Stomach (tissue), 8 donors: ENCODE measurements at regions not wholly inside any gene's neighbourhood (a gene's known extent, or its start where the extent isn't known, plus 50 kb on each side); places are given as distances from the start of the nearest gene placed in this dataset.

Experiments used
- DNase-seq, 2 donors: peaks; one replicate each; pipeline versions ENCODE4 v3.0.0 to v3.0.0-alpha.2; 2013 to 2019
- H3K27ac ChIP-seq, 5 donors: fragments of 200-600 bp in 4 of 5; sonication (generic) in 4 of 5; one replicate each; pipeline ENCODE4 v1.5.1; 2013 to 2019; ENCODE audit warnings: mild to moderate bottlenecking in 1 of 5, moderate library complexity in 1 of 5
- H3K27me3 ChIP-seq, 3 donors: fragments of 200-600 bp; sonication (generic); one replicate each; pipeline ENCODE4 v1.5.1; 2017 to 2019; ENCODE audit warnings: mixed run types in 1 of 3
- H3K36me3 ChIP-seq, 4 donors: fragments of 200-600 bp; sonication (generic); 1 replicate in 3 of 4; 2 replicates in 1 of 4; pipeline ENCODE4 v1.5.1; 2016 to 2019
- H3K4me1 ChIP-seq, 4 donors: fragments of 200-600 bp; sonication (generic); one replicate each; pipeline ENCODE4 v1.5.1; 2016 to 2019
- H3K4me3 ChIP-seq, 4 donors: fragments of 200-600 bp; sonication (generic) in 3 of 4; one replicate each; pipeline ENCODE4 v1.5.1; 2016 to 2019; ENCODE audit warnings: mild to moderate bottlenecking in 1 of 4
- H3K9me3 ChIP-seq, 4 donors: fragments of 200-600 bp; sonication (generic); one replicate each; pipeline ENCODE4 v1.5.1; 2016 to 2019
- CTCF ChIP-seq, 7 experiments: fragments of 450-650 bp in 4 of 7; fragments of 200-600 bp in 3 of 7; sonication (generic) in 3 of 7; IDR thresholded peaks; one replicate each; pipeline ENCODE4 v1.5.1; 2016 to 2019; ENCODE audit warnings: antibody characterized with exemption in 7 of 7, control low read depth in 2 of 7, mild to moderate bottlenecking in 1 of 7
- EP300 ChIP-seq: sonication (generic); formaldehyde crosslinking; IDR thresholded peaks from one replicate; pipeline ENCODE4 v1.6.1; 2017; ENCODE audit warnings: antibody characterized with exemption
- POLR2A ChIP-seq, 4 donors: fragments of 450-650 bp; IDR thresholded peaks; one replicate each; pipeline ENCODE4 v1.6.1; 2016; ENCODE audit warnings: antibody characterized with exemption in 4 of 4, control low read depth in 2 of 4, mild to moderate bottlenecking in 1 of 4, moderate library complexity in 1 of 4
- POLR2AphosphoS5 ChIP-seq, 3 donors: sonication (generic); formaldehyde crosslinking; IDR thresholded peaks; one replicate each; pipeline ENCODE4 v1.6.1; 2016; ENCODE audit warnings: antibody characterized with exemption in 3 of 3
- WGBS, 5 donors: extraction: QIAGEN DNeasy Blood & Tissue Kit in 3 of 5; methylation state at CpG; one replicate each; pipeline versions ENCODE4 v1.1.5 to v1.1.7; 2013 to 2018; 5-methylcytosine and 5-hydroxymethylcytosine counted together
- intact Hi-C: fragments of 100-400 bp; cut with DNase I; formaldehyde crosslinking; loops from one replicate; pipeline ENCODE4 v1.15.1; 2023; ENCODE audit warnings: low total_unique reads
- donor health status: healthy with polysubstance abuse.
- donor health status: Bipolar disorder and iron deficiency.
- donor health status: healthy.

- H3K4me1 ChIP-seq: no peaks in the 10 kb centered on the region
- intact Hi-C loops: no loop called here
- DNase-seq: peak in 1 of 2 donors; percentile 30
- 48 to 69% (median 58%) methylated on average over 3 of the region's 3 CpGs for WGBS, 5 donors
- H3K4me3 ChIP-seq: no peak overlapping the region
- H3K9me3 ChIP-seq: no peaks in the 10 kb centered on the region
- H3K27ac ChIP-seq: no peak overlapping the region
- no peaks in the 10 kb centered on the region for H3K27me3 ChIP-seq
- H3K36me3 ChIP-seq: no peaks in the 10 kb centered on the region
- no peak for TF ChIP-seq POLR2AphosphoS5 (IDR thresholded peaks at IDR 0.05)
- TF ChIP-seq CTCF (IDR thresholded peaks at IDR 0.05): no peak
- no peak for TF ChIP-seq POLR2A (IDR thresholded peaks at IDR 0.05)
- no peak for TF ChIP-seq EP300
These were observed 196.6 kb upstream of the FLRT2 start for GRCh38 chr14:85333313-85333712.

GRCh38 chr14:85333841-85334240, 196.1 kb upstream of the FLRT2 start:
- whole genome bisulfite sequencing, 5 donors: 92 to 95% (median 94%) methylated on average over 4 of the region's 4 CpGs

GRCh38 chr14:85334316-85334715, 195.6 kb upstream of the FLRT2 start:
- Histone ChIP-seq H3K36me3 (no peaks in the 10 kb centered on the region), H3K27me3 (no peaks in the 10 kb centered on the region), H3K4me3 (no peak overlapping the region), H3K27ac (no peak overlapping the region), H3K4me1 (no peaks in the 10 kb centered on the region), H3K9me3 (no peaks in the 10 kb centered on the region)
- intact Hi-C loops: no loop called here
- 78 to 91% (median 79%) methylated on average over 3 of the region's 3 CpGs for WGBS, 5 donors
- no peak for DNase-seq
- TF ChIP-seq POLR2AphosphoS5 (IDR thresholded peaks at IDR 0.05): no peak
- TF ChIP-seq EP300: no peak
- no peak for TF ChIP-seq CTCF (IDR thresholded peaks at IDR 0.05)
- no peak for TF ChIP-seq POLR2A (IDR thresholded peaks at IDR 0.05)

More at GRCh38 chr14:85333841-85334240, 196.1 kb upstream of the FLRT2 start:
- no peaks in the 10 kb centered on the region for H3K27me3 ChIP-seq
- DNase-seq: no peak
- no peaks in the 10 kb centered on the region for H3K9me3 ChIP-seq
- no peak overlapping the region for H3K27ac ChIP-seq
- no peak for TF ChIP-seq POLR2A (IDR thresholded peaks at IDR 0.05)
- no peak for TF ChIP-seq CTCF (IDR thresholded peaks at IDR 0.05)
- no peak overlapping the region for H3K4me3 ChIP-seq
- no peaks in the 10 kb centered on the region for H3K4me1 ChIP-seq
- intact Hi-C loops: no loop called here
- no peaks in the 10 kb centered on the region for H3K36me3 ChIP-seq

GRCh38 chr14:85336257-85336656, 193.7 kb upstream of the FLRT2 start:
- Histone ChIP-seq H3K9me3 (no peaks in the 10 kb centered on the region), H3K27me3 (no peaks in the 10 kb centered on the region), H3K36me3 (no peaks in the 10 kb centered on the region), H3K27ac (no peak overlapping the region), H3K4me3 (no peak overlapping the region), H3K4me1 (no peaks in the 10 kb centered on the region)
- WGBS, 5 donors: 90 to 97% (median 95%) methylated on average over 1 of the region's 1 CpG
- no peak for TF ChIP-seq CTCF (IDR thresholded peaks at IDR 0.05)
- no peak for DNase-seq
- intact Hi-C loops: no loop called here

GRCh38 chr14:85336817-85337216, 193.1 kb upstream of the FLRT2 start:
- WGBS, 5 donors: 73 to 86% (median 78%) methylated on average over 5 of the region's 5 CpGs
- H3K27me3 ChIP-seq: no peaks in the 10 kb centered on the region

More at GRCh38 chr14:85336817-85337216, 193.1 kb upstream of the FLRT2 start:
- intact Hi-C loops: no loop called here
- H3K36me3 ChIP-seq: no peaks in the 10 kb centered on the region
- no peaks in the 10 kb centered on the region for H3K4me1 ChIP-seq
- DNase-seq: peak in 1 of 2 donors; percentile 16
- H3K4me3 ChIP-seq: no peak overlapping the region
- no peak for TF ChIP-seq CTCF (IDR thresholded peaks at IDR 0.05)
- no peak for TF ChIP-seq POLR2A (IDR thresholded peaks at IDR 0.05)
- TF ChIP-seq EP300: no peak
- no peak overlapping the region for H3K27ac ChIP-seq
- no peaks in the 10 kb centered on the region for H3K9me3 ChIP-seq
